GM12878 (cell line): ENCODE measurements at regions not wholly inside any gene's neighbourhood (a gene's known extent, or its start where the extent isn't known, plus 50 kb on each side); places are given as distances from the start of the nearest gene placed in this dataset.
"Not testable (repeated sequence)": the region's sequence is repeated elsewhere in the genome, so short reads cannot be mapped to it uniquely, and the experiment has no call there.

Source experiments
- ATAC-seq: fragments of 200-7000 bp; cut with Tn5 transposase; 3 replicates; pipeline ENCODE4 v1.9.1; 2020; ENCODE audit warnings: mild to moderate bottlenecking, moderate library complexity
- BruUV-seq: library from RNA; stranded (reverse); fragments of 400-500 nt; replicated peaks from 2 replicates; lab custom pipeline; 2021; lab: Mats Ljungman, UMichigan
- CTCF ChIA-PET: fragments of 300-600 bp; sonication (Branson Sonifier 250); formaldehyde crosslinking; extraction: SDS; loops from one replicate; lab custom pipeline; 2021; ENCODE audit warnings: inconsistent platforms; lab: Yijun Ruan, JAX
- POLR2A ChIA-PET: fragments of 350-600 bp; formaldehyde crosslinking; extraction: SDS; loops from one replicate; lab custom pipeline; 2021; ENCODE audit warnings: inconsistent platforms; lab: Charles Lee
- RAD21 ChIA-PET: fragments of 300-600 bp; sonication (Branson Sonifier 250); formaldehyde crosslinking; loops from one replicate; lab custom pipeline; 2023; ENCODE audit warnings: antibody characterized with exemption; ENCODE audit not compliant: unreplicated experiment; lab: Charles Lee
- SMC1A ChIA-PET: fragments of 300-600 bp; sonication (Branson Sonifier 250); formaldehyde crosslinking; loops from one replicate; lab custom pipeline; 2023; ENCODE audit not compliant: unreplicated experiment, uncharacterized antibody; lab: Charles Lee
- DNase-seq: peaks from one replicate; pipeline ENCODE4 v3.0.0-alpha.2; 2011; ENCODE audit warnings: low read depth, low spot score
- FAIRE-seq: peaks from 3 replicates; lab custom pipeline; 2011; peaks lifted over from hg19 to GRCh38; lab: Jason Lieb, UNC
- H2AFZ ChIP-seq: 2 replicates; pipeline ENCODE4 v1.6.0; 2011; ENCODE audit warnings: low read depth, low read length, control low read depth; ENCODE audit not compliant: control insufficient read depth
- H3K27ac ChIP-seq: 2 replicates; pipeline ENCODE4 v1.5.1; 2011; ENCODE audit warnings: control low read depth; ENCODE audit not compliant: control insufficient read depth, insufficient read depth
- H3K27me3 ChIP-seq, 2 experiments: replicated peaks in 1 of 2; 2 replicates each; pipeline versions ENCODE4 v1.6.0 to v1.6.1; 2011; ENCODE audit warnings: low read length in 1 of 2; ENCODE audit not compliant: control insufficient read depth in 2 of 2, insufficient read depth in 2 of 2
- H3K36me3 ChIP-seq, 2 experiments: 2 replicates each; pipeline ENCODE4 v1.5.1; 2011; ENCODE audit warnings: low read length in 1 of 2; ENCODE audit not compliant: control insufficient read depth in 2 of 2, insufficient read depth in 2 of 2
- H3K4me1 ChIP-seq: 2 replicates; pipeline ENCODE4 v1.6.1; 2011; ENCODE audit warnings: mild to moderate bottlenecking, low read length, moderate library complexity, mixed read lengths; ENCODE audit not compliant: control insufficient read depth, insufficient read depth
- H3K4me2 ChIP-seq: 2 replicates; pipeline ENCODE4 v1.6.0; 2011; ENCODE audit warnings: control low read depth; ENCODE audit not compliant: control insufficient read depth, insufficient read depth
- H3K4me3 ChIP-seq: fragments of 200-600 bp; sonication (generic); 2 replicates; pipeline ENCODE4 v1.5.1; 2016
- H3K79me2 ChIP-seq: 2 replicates; pipeline ENCODE4 v1.6.0; 2011; ENCODE audit warnings: low read length; ENCODE audit not compliant: control insufficient read depth, insufficient read depth
- H3K9ac ChIP-seq: 2 replicates; pipeline ENCODE4 v1.8.0; 2011; ENCODE audit warnings: low read length, control low read depth, mixed read lengths; ENCODE audit not compliant: control insufficient read depth, insufficient read depth
- H3K9me3 ChIP-seq: replicated peaks from 3 replicates; pipeline ENCODE4 v1.5.1; 2011; ENCODE audit warnings: mild to moderate bottlenecking, low read length; ENCODE audit not compliant: control insufficient read depth, insufficient read depth
- H4K20me1 ChIP-seq: 2 replicates; pipeline ENCODE4 v1.6.0; 2011; ENCODE audit not compliant: control insufficient read depth, insufficient read depth
- ASH2L ChIP-seq: fragments of 300-600, 200-600 bp; sonication (generic); IDR thresholded peaks from 2 replicates; pipeline ENCODE4 v1.6.1; 2017; ENCODE audit warnings: low read depth, mild to moderate bottlenecking, borderline replicate concordance
- CHD2 ChIP-seq: IDR thresholded peaks from 2 replicates; pipeline ENCODE4 v1.6.1; 2011; ENCODE audit warnings: low read depth, low read length, improper control_type of control experiment, borderline replicate concordance
- NR2C2 ChIP-seq: IDR thresholded peaks from 2 replicates; pipeline ENCODE4 v1.6.1; 2011; ENCODE audit warnings: borderline replicate concordance, low read depth; ENCODE audit not compliant: control insufficient read depth, insufficient read length
- PML ChIP-seq: IDR thresholded peaks from 2 replicates; pipeline ENCODE4 v1.6.1; 2012; ENCODE audit warnings: low read length, inconsistent platforms
- PRDM15 ChIP-seq: fragments of 450-650 bp; formaldehyde crosslinking; IDR thresholded peaks from 2 replicates; pipeline ENCODE4 v1.4.0; 2020; ENCODE audit warnings: mild to moderate bottlenecking, moderate library complexity
- ZSCAN29 ChIP-seq: fragments of 450-650 bp; IDR thresholded peaks from 2 replicates; pipeline ENCODE4 v1.6.1; 2017; ENCODE audit warnings: mild to moderate bottlenecking, moderate library complexity
- WGBS: methylation state at CpG from one replicate; pipeline ENCODE4 v1.1.6; 2016; ENCODE audit warnings: low lambda C conversion rate; ENCODE audit not compliant: insufficient replicate concordance, insufficient coverage; ENCODE audit errors: missing lambda C conversion rate; 5-methylcytosine and 5-hydroxymethylcytosine counted together
- in situ Hi-C: fragments of 300-500 bp; cut with MboI; formaldehyde crosslinking; loops from 9 replicates; pipeline ENCODE4 v1.14.3; 2018; ENCODE audit warnings: mixed read lengths
- intact Hi-C: fragments of 100-400 bp; cut with micrococcal nuclease; formaldehyde crosslinking; loops from one replicate; pipeline ENCODE4 v1.14.2; 2022; ENCODE audit not compliant: unreplicated experiment

DNA sequence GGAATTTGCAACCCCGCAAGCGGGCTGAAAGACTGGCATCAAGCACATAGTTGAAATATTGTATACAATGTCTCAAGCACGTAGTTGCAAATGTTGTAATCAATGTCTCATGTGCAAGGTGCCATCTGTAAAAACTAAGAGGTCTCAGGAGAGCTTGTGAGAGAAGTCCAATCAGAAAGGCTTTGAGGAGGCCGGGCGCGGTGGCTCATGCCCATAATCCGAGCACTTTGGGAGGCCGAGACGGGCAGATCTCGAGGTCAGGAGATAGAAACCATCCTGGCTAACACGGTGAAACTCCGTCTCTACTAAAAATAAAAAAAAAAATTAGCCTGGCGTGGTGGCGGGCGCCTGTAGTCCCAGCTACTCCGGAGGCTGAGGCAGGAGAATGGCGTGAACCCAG is 1414.7 kb downstream of the BRD1 start:
- ATAC-seq, intact Hi-C loops, BruUV-seq, FAIRE-seq, H3K4me2 ChIP-seq, H4K20me1 ChIP-seq, H3K36me3 ChIP-seq, POLR2A ChIA-PET, CTCF ChIA-PET, H3K79me2 ChIP-seq, DNase-seq, H3K4me3 ChIP-seq, H3K27me3 ChIP-seq, H3K4me1 ChIP-seq, RAD21 ChIA-PET, H2AFZ ChIP-seq, H3K9me3 ChIP-seq, H3K9ac ChIP-seq, H3K27ac ChIP-seq, SMC1A ChIA-PET: not testable (repeated sequence)
- WGBS, result 66% methylated on average over 12 of the region's 17 CpGs
- in situ Hi-C loops, result loop anchor here (5.0 kb wide), 1 partner anchor 34 kb away; no protein-coding TSS in a partner anchor

DNA sequence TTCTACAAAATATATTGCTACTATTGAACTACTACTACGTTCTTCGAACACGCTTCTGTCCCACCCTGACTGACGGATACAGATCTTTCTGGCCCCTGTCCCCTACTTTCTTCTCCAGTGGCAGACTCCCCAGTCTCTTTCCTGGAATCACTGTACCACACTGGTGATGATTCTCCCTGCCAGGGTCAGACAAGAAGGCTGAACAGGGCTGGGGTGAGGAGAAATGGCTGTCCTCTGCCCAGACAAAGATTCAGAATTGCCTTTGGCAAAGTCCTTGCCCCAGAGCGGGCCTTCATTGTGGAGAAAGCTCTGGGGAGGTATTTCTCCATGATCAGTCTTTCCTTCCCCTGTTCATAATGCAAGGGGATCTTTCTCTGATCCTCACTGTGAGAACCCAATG is 1417.1 kb downstream of the BRD1 start:
- no peak overlapping the region for H3K4me3 ChIP-seq
- H3K27ac ChIP-seq, result no peak overlapping the region
- WGBS, result 54% methylated on average over 5 of the region's 5 CpGs
- no peak overlapping the region for H3K4me2 ChIP-seq
- ChIA-PET SMC1A (no interaction called here), POLR2A (no interaction called here), RAD21 (no interaction called here), CTCF (no interaction called here)
- H3K79me2 ChIP-seq, result no peaks in the 10 kb centered on the region
- no peak overlapping the region for H2AFZ ChIP-seq
- DNase-seq (no peak), ATAC-seq (no peak), FAIRE-seq (no peak)
- no peaks in the 10 kb centered on the region for H3K27me3 ChIP-seq
- intact Hi-C loops (no loop called here), in situ Hi-C loops (loop anchor here (5.0 kb wide), 1 partner anchor 37 kb away; no protein-coding TSS in a partner anchor)
- BruUV-seq, result no TSS peak
- no peak overlapping the region for H3K9ac ChIP-seq
- H4K20me1 ChIP-seq, result no peaks in the 10 kb centered on the region
- H3K36me3 ChIP-seq, result no peaks in the 10 kb centered on the region
- no peak for TF ChIP-seq ZSCAN29
- no peak for TF ChIP-seq CHD2
- TF ChIP-seq NR2C2, result no peak
- TF ChIP-seq PML, result no peak
- TF ChIP-seq ASH2L, result no peak
- TF ChIP-seq PRDM15 (CRISPR knock-in tag), result no peak
- no peaks in the 10 kb centered on the region for H3K4me1 ChIP-seq
- no peaks in the 10 kb centered on the region for H3K9me3 ChIP-seq
